HG02610 (cell line): ENCODE measurements at regions not wholly inside any gene's neighbourhood (a gene's known extent, or its start where the extent isn't known, plus 50 kb on each side); places are given as distances from the start of the nearest gene placed in this dataset.

Experiments
- ATAC-seq: cut with Tn5 transposase; IDR thresholded peaks from one replicate; pipeline ENCODE4 v1.9.1; 2021; ENCODE audit warnings: mild to moderate bottlenecking, moderate library complexity; ENCODE audit not compliant: unreplicated experiment

GRCh38 chr20:24813080-24813479 is 136.0 kb upstream of the CST7 start:
- ATAC-seq: no peak

GRCh38 chr20:24813496-24813895 is 135.6 kb upstream of the CST7 start:
- no peak for ATAC-seq

GRCh38 chr20:24813936-24814335 is 135.1 kb upstream of the CST7 start:
- no peak for ATAC-seq

- ATAC-seq: no peak
These were observed 134.4 kb upstream of the CST7 start for GRCh38 chr20:24814556-24815195.

- ATAC-seq: no peak
These were observed 133.8 kb upstream of the CST7 start for GRCh38 chr20:24815196-24815815.

- no peak for ATAC-seq
These were observed 133.1 kb upstream of the CST7 start for GRCh38 chr20:24815931-24816330.

- no peak for ATAC-seq
These were observed 132.6 kb upstream of the CST7 start for GRCh38 chr20:24816431-24816830.

GRCh38 chr20:24816907-24817306 is 132.2 kb upstream of the CST7 start:
- ATAC-seq: no peak

- ATAC-seq: no peak
These were observed 131.7 kb upstream of the CST7 start for GRCh38 chr20:24817351-24817750.

GRCh38 chr20:24818056-24818455 is 131.0 kb upstream of the CST7 start:
- ATAC-seq: no peak

GRCh38 chr20:24819331-24819965 is 129.6 kb upstream of the CST7 start:
- no peak for ATAC-seq

GRCh38 chr20:24820345-24820744 is 128.7 kb upstream of the CST7 start:
- no peak for ATAC-seq

GRCh38 chr20:24821391-24821790 is 127.7 kb upstream of the CST7 start:
- no peak for ATAC-seq

GRCh38 chr20:24823176-24823784 is 125.8 kb upstream of the CST7 start:
- no peak for ATAC-seq

- no peak for ATAC-seq
These were observed 124.9 kb upstream of the CST7 start for GRCh38 chr20:24823989-24824693.

GRCh38 chr20:24825591-24825990 is 123.5 kb upstream of the CST7 start:
- ATAC-seq: no peak

GRCh38 chr20:24827603-24828295 is 121.3 kb upstream of the CST7 start:
- ATAC-seq: no peak

GRCh38 chr20:24828992-24829648 is 119.9 kb upstream of the CST7 start:
- no peak for ATAC-seq

GRCh38 chr20:24829649-24830370 is 119.3 kb upstream of the CST7 start:
- no peak for ATAC-seq

- no peak for ATAC-seq
These were observed 118.4 kb upstream of the CST7 start for GRCh38 chr20:24830649-24831048.
